K562 (cell line): ENCODE measurements at regions not wholly inside any gene's neighbourhood (a gene's known extent, or its start where the extent isn't known, plus 50 kb on each side); places are given as distances from the start of the nearest gene placed in this dataset.

Source experiments
- ATAC-seq: fragments of 200-7000 bp; cut with Tn5 transposase; 3 replicates; pipeline ENCODE4 v1.9.1; 2020; ENCODE audit warnings: moderate library complexity
- BruUV-seq: library from RNA; stranded (reverse); fragments of 400-500 nt; replicated peaks from 2 replicates; lab custom pipeline; 2021; lab: Mats Ljungman, UMichigan
- CTCF ChIA-PET: fragments of 300-600 bp; formaldehyde crosslinking; extraction: SDS; loops from one replicate; lab custom pipeline; 2021; ENCODE audit warnings: low intra/inter-chr PET ratio; lab: Yijun Ruan, JAX
- POLR2A ChIA-PET: fragments of 300-600, 350-650 bp; sonication (Branson Sonifier 250); formaldehyde crosslinking; extraction: SDS; loops from one replicate; lab custom pipeline; 2021; ENCODE audit warnings: antibody characterized with exemption, inconsistent platforms; lab: Yijun Ruan, JAX
- DNase-seq, 4 experiments: peaks; one replicate each; pipeline versions ENCODE4 v3.0.0 to v3.0.0-alpha.2; 2011 to 2018; ENCODE audit warnings: low spot score in 3 of 4, mixed read lengths in 3 of 4; ENCODE audit errors: extremely low read depth in 1 of 4
- FAIRE-seq: peaks from 2 replicates; lab custom pipeline; 2011; peaks lifted over from hg19 to GRCh38; lab: Jason Lieb, UNC
- H2AFZ ChIP-seq: 2 replicates; pipeline ENCODE4 v1.6.0; 2011; ENCODE audit warnings: low read depth, low read length, control low read depth, inconsistent platforms
- H3K27ac ChIP-seq: fragments of 200-600 bp; 3 replicates; pipeline ENCODE4 v1.8.0; 2011; ENCODE audit warnings: low read depth, mild to moderate bottlenecking, control low read depth, inconsistent platforms, low read length, moderate library complexity, mixed read lengths; ENCODE audit errors: extremely low read depth
- H3K27me3 ChIP-seq, 2 experiments: fragments of 300-600 bp in 1 of 2; 2 replicates in 1 of 2; 3 replicates in 1 of 2; pipeline versions ENCODE4 v1.6.0 to v1.8.0; 2011; ENCODE audit warnings: inconsistent platforms in 2 of 2, low read length in 2 of 2, mild to moderate bottlenecking in 1 of 2, mixed read lengths in 1 of 2, moderate library complexity in 1 of 2; ENCODE audit not compliant: control insufficient read depth in 2 of 2, insufficient read depth in 2 of 2
- H3K36me3 ChIP-seq: fragments of 300-600 bp; 3 replicates; pipeline ENCODE4 v1.8.0; 2011; ENCODE audit warnings: mild to moderate bottlenecking, low read length, inconsistent platforms; ENCODE audit not compliant: control insufficient read depth, insufficient read depth
- H3K4me1 ChIP-seq, 2 experiments: fragments of 200-600 bp in 1 of 2; replicated peaks in 1 of 2; 2 replicates in 1 of 2; 3 replicates in 1 of 2; pipeline versions ENCODE4 v1.5.1 to v1.8.0; 2011; ENCODE audit warnings: inconsistent platforms in 2 of 2, low read length in 2 of 2, mild to moderate bottlenecking in 1 of 2, mixed read lengths in 1 of 2, moderate library complexity in 1 of 2; ENCODE audit not compliant: control insufficient read depth in 2 of 2, insufficient read depth in 2 of 2
- H3K4me2 ChIP-seq: 2 replicates; pipeline ENCODE4 v1.6.1; 2011; ENCODE audit warnings: low read length, control low read depth, inconsistent platforms, mixed read lengths; ENCODE audit not compliant: insufficient read depth
- H3K4me3 ChIP-seq: fragments of 200-600 bp; sonication (generic), shearing (Covaris generic); 2 replicates; pipeline ENCODE4 v1.5.1; 2016; ENCODE audit warnings: control low read depth, inconsistent platforms
- H3K79me2 ChIP-seq: fragments of 200-600 bp; 3 replicates; pipeline ENCODE4 v1.8.0; 2011; ENCODE audit warnings: low read length, inconsistent platforms; ENCODE audit not compliant: control insufficient read depth, insufficient read depth
- H3K9ac ChIP-seq, 2 experiments: 2 replicates each; pipeline versions ENCODE4 v1.6.0 to v1.6.1; 2011; ENCODE audit warnings: low read depth in 2 of 2, low read length in 2 of 2, control low read depth in 1 of 2, inconsistent platforms in 1 of 2, mild to moderate bottlenecking in 1 of 2, mixed read lengths in 1 of 2; ENCODE audit not compliant: insufficient read depth in 1 of 2
- H3K9me1 ChIP-seq: one replicate; pipeline ENCODE4 v1.6.0; 2011; ENCODE audit warnings: inconsistent platforms, mild to moderate bottlenecking, low read length, moderate library complexity; ENCODE audit not compliant: control insufficient read depth, insufficient read depth
- H3K9me3 ChIP-seq: replicated peaks from 2 replicates; pipeline ENCODE4 v1.5.1; 2011; ENCODE audit warnings: low read depth, low read length, inconsistent platforms; ENCODE audit not compliant: control insufficient read depth, insufficient read depth
- H4K20me1 ChIP-seq: replicated peaks from 2 replicates; pipeline ENCODE4 v1.6.1; 2011; ENCODE audit warnings: low read length, inconsistent platforms, mixed read lengths; ENCODE audit not compliant: control insufficient read depth, insufficient read depth
- ARID1B ChIP-seq: fragments of 450-650 bp; IDR thresholded peaks from 2 replicates; pipeline ENCODE4 v1.6.1; 2016; ENCODE audit warnings: antibody characterized with exemption, mild to moderate bottlenecking, inconsistent platforms
- KLF10 ChIP-seq: fragments of 250-450 bp; sonication (Bioruptor Pico); IDR thresholded peaks from 2 replicates; pipeline ENCODE4 v1.6.1; 2021; ENCODE audit warnings: matching md5 sums
- MBD2 ChIP-seq: sonication (generic); IDR thresholded peaks from 2 replicates; pipeline ENCODE4 v1.6.1; 2016; ENCODE audit warnings: low read depth, borderline replicate concordance
- PURB ChIP-seq: sonication (generic); formaldehyde crosslinking; IDR thresholded peaks from 2 replicates; pipeline ENCODE4 v1.9.0; 2021; ENCODE audit warnings: low read depth, mild to moderate bottlenecking, missing genetic modification reagents
- RAD21 ChIP-seq, 2 experiments: fragments of 250-450 bp in 1 of 2; fragments of 450-650 bp in 1 of 2; sonication (Bioruptor Pico) in 1 of 2; formaldehyde crosslinking in 1 of 2; IDR thresholded peaks in 1 of 2; conservative IDR thresholded peaks in 1 of 2; 2 replicates each; pipeline versions ENCODE4 v1.4.0 to v1.8.0; 2020 to 2022; ENCODE audit warnings: mild to moderate bottlenecking in 2 of 2, moderate library complexity in 1 of 2
- RBM25 ChIP-seq: fragments of 200-400 bp; formaldehyde crosslinking; IDR thresholded peaks from 2 replicates; pipeline ENCODE4 v1.6.1; 2018; ENCODE audit warnings: low read length, low read depth, moderate library complexity; ENCODE audit not compliant: severe bottlenecking
- TAF7 ChIP-seq: fragments of 450-650 bp; IDR thresholded peaks from 2 replicates; pipeline ENCODE4 v1.6.1; 2016; ENCODE audit warnings: missing genetic modification characterization, missing compliant biosample characterization
- ZBTB9 ChIP-seq: fragments of 450-650 bp; formaldehyde crosslinking; IDR thresholded peaks from 2 replicates; pipeline ENCODE4 v1.4.0; 2020; ENCODE audit warnings: mild to moderate bottlenecking, moderate library complexity
- in situ Hi-C: fragments of 300-500 bp; cut with MboI; formaldehyde crosslinking; loops from 4 replicates; pipeline ENCODE4 v1.15.0; 2018; ENCODE audit warnings: inconsistent platforms, mixed read lengths
- intact Hi-C: fragments of 100-400 bp; cut with micrococcal nuclease; formaldehyde crosslinking; loops from 2 replicates; pipeline ENCODE4 v1.14.2; 2022
- TF ChIP-seq, protein P1 (sequence below), 2 experiments: fragments of 450-650 bp; IDR thresholded peaks; 2 replicates each; pipeline ENCODE4 v1.6.1; 2016

- TF ChIP-seq ZBTB9 (no peak), MBD2 (no peak), TAF7 (tag) (no peak), KLF10 (CRISPR knock-in tag) (no peak), ARID1B (no peak), PURB (CRISPR knock-in tag) (no peak), RAD21 (CRISPR knock-in tag; conservative IDR thresholded peaks at IDR 0.05 in 1 of 2, IDR thresholded peaks at IDR 0.05 in 1 of 2) (no peak)
- TF ChIP-seq, protein P1, sequence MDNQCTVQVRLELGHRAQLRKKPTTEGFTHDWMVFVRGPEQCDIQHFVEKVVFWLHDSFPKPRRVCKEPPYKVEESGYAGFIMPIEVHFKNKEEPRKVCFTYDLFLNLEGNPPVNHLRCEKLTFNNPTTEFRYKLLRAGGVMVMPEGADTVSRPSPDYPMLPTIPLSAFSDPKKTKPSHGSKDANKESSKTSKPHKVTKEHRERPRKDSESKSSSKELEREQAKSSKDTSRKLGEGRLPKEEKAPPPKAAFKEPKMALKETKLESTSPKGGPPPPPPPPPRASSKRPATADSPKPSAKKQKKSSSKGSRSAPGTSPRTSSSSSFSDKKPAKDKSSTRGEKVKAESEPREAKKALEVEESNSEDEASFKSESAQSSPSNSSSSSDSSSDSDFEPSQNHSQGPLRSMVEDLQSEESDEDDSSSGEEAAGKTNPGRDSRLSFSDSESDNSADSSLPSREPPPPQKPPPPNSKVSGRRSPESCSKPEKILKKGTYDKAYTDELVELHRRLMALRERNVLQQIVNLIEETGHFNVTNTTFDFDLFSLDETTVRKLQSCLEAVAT (IDR thresholded peaks at IDR 0.05), result no peak
Observed at GRCh38 chr4:123866796-123867195, 470.2 kb downstream of the SPRY1 start (continued).

DNA sequence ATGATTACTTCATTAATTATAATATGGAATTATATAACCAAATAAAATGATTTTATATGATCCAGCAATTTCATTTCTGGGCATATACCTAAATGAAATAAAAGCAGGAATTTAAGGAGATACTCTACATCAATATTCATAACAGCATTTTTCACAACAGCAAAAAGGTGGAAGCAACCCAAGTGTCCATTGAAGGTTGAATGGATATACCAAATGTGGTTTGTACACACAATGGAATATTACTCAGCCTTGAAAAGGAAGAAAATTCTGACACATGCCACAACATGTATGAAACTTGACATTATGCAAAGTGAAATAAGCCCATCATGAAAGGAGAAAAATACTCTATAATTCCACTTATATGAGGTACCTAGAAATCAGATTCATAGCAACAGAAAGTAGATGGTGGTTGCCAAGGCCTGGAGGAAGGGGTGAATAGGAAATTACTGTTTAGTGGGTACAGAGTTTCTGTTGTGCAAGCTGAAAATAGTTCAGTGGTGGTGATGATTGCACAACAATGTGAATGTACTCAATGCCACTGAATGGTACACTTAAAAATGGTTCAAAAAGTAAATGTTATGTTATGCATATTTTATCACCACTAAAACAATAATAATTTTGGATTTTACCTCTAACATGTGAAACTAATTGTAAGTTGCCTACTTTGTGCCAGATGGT, 471.5 kb downstream of the SPRY1 start:
- no peak overlapping the region for H3K27ac ChIP-seq
- H2AFZ ChIP-seq, result no peak overlapping the region
- intact Hi-C loops (no loop called here), in situ Hi-C loops (no loop called here)
- H3K9ac ChIP-seq, result no peak overlapping the region
- no peaks in the 10 kb centered on the region for H3K9me1 ChIP-seq
- DNase-seq (no peak), ATAC-seq (no peak), FAIRE-seq (no peak)
- no TSS peak for BruUV-seq
- no peaks in the 10 kb centered on the region for H3K27me3 ChIP-seq
- no peaks in the 10 kb centered on the region for H3K79me2 ChIP-seq
- H3K9me3 ChIP-seq, result no peaks in the 10 kb centered on the region
- ChIA-PET CTCF (no interaction called here), POLR2A (no interaction called here)
- no peaks in the 10 kb centered on the region for H3K36me3 ChIP-seq
- TF ChIP-seq RBM25 (peak; percentile 19), MBD2 (no peak)
- no peaks in the 10 kb centered on the region for H3K4me1 ChIP-seq
- no peak overlapping the region for H3K4me3 ChIP-seq
- H4K20me1 ChIP-seq, result no peaks in the 10 kb centered on the region
- H3K4me2 ChIP-seq, result no peak overlapping the region
